GM12878 (cell line): ENCODE measurements at regions not wholly inside any gene's neighbourhood (a gene's known extent, or its start where the extent isn't known, plus 50 kb on each side); places are given as distances from the start of the nearest gene placed in this dataset.

Experiments used
- ATAC-seq: fragments of 200-7000 bp; cut with Tn5 transposase; 3 replicates; pipeline ENCODE4 v1.9.1; 2020; ENCODE audit warnings: mild to moderate bottlenecking, moderate library complexity
- BruUV-seq: library from RNA; stranded (reverse); fragments of 400-500 nt; replicated peaks from 2 replicates; lab custom pipeline; 2021; lab: Mats Ljungman, UMichigan
- CTCF ChIA-PET: fragments of 300-600 bp; sonication (Branson Sonifier 250); formaldehyde crosslinking; extraction: SDS; loops from one replicate; lab custom pipeline; 2021; ENCODE audit warnings: inconsistent platforms; lab: Yijun Ruan, JAX
- POLR2A ChIA-PET: fragments of 350-600 bp; formaldehyde crosslinking; extraction: SDS; loops from one replicate; lab custom pipeline; 2021; ENCODE audit warnings: inconsistent platforms; lab: Charles Lee
- RAD21 ChIA-PET: fragments of 300-600 bp; sonication (Branson Sonifier 250); formaldehyde crosslinking; loops from one replicate; lab custom pipeline; 2023; ENCODE audit warnings: antibody characterized with exemption; ENCODE audit not compliant: unreplicated experiment; lab: Charles Lee
- SMC1A ChIA-PET: fragments of 300-600 bp; sonication (Branson Sonifier 250); formaldehyde crosslinking; loops from one replicate; lab custom pipeline; 2023; ENCODE audit not compliant: unreplicated experiment, uncharacterized antibody; lab: Charles Lee
- DNase-seq: peaks from one replicate; pipeline ENCODE4 v3.0.0-alpha.2; 2011; ENCODE audit warnings: low read depth, low spot score
- FAIRE-seq: peaks from 3 replicates; lab custom pipeline; 2011; peaks lifted over from hg19 to GRCh38; lab: Jason Lieb, UNC
- H2AFZ ChIP-seq: 2 replicates; pipeline ENCODE4 v1.6.0; 2011; ENCODE audit warnings: low read depth, low read length, control low read depth; ENCODE audit not compliant: control insufficient read depth
- H3K27ac ChIP-seq: 2 replicates; pipeline ENCODE4 v1.5.1; 2011; ENCODE audit warnings: control low read depth; ENCODE audit not compliant: control insufficient read depth, insufficient read depth
- H3K27me3 ChIP-seq, 2 experiments: replicated peaks in 1 of 2; 2 replicates each; pipeline versions ENCODE4 v1.6.0 to v1.6.1; 2011; ENCODE audit warnings: low read length in 1 of 2; ENCODE audit not compliant: control insufficient read depth in 2 of 2, insufficient read depth in 2 of 2
- H3K36me3 ChIP-seq, 2 experiments: 2 replicates each; pipeline ENCODE4 v1.5.1; 2011; ENCODE audit warnings: low read length in 1 of 2; ENCODE audit not compliant: control insufficient read depth in 2 of 2, insufficient read depth in 2 of 2
- H3K4me1 ChIP-seq: 2 replicates; pipeline ENCODE4 v1.6.1; 2011; ENCODE audit warnings: mild to moderate bottlenecking, low read length, moderate library complexity, mixed read lengths; ENCODE audit not compliant: control insufficient read depth, insufficient read depth
- H3K4me2 ChIP-seq: 2 replicates; pipeline ENCODE4 v1.6.0; 2011; ENCODE audit warnings: control low read depth; ENCODE audit not compliant: control insufficient read depth, insufficient read depth
- H3K4me3 ChIP-seq: fragments of 200-600 bp; sonication (generic); 2 replicates; pipeline ENCODE4 v1.5.1; 2016
- H3K79me2 ChIP-seq: 2 replicates; pipeline ENCODE4 v1.6.0; 2011; ENCODE audit warnings: low read length; ENCODE audit not compliant: control insufficient read depth, insufficient read depth
- H3K9ac ChIP-seq: 2 replicates; pipeline ENCODE4 v1.8.0; 2011; ENCODE audit warnings: low read length, control low read depth, mixed read lengths; ENCODE audit not compliant: control insufficient read depth, insufficient read depth
- H3K9me3 ChIP-seq: replicated peaks from 3 replicates; pipeline ENCODE4 v1.5.1; 2011; ENCODE audit warnings: mild to moderate bottlenecking, low read length; ENCODE audit not compliant: control insufficient read depth, insufficient read depth
- H4K20me1 ChIP-seq: 2 replicates; pipeline ENCODE4 v1.6.0; 2011; ENCODE audit not compliant: control insufficient read depth, insufficient read depth
- BACH1 ChIP-seq: fragments of 450-650 bp; IDR thresholded peaks from 2 replicates; pipeline ENCODE4 v1.6.1; 2017; ENCODE audit warnings: mild to moderate bottlenecking, borderline replicate concordance
- BRCA1 ChIP-seq: IDR thresholded peaks from 2 replicates; pipeline ENCODE4 v1.6.1; 2011; ENCODE audit warnings: low read depth, low read length, improper control_type of control experiment
- CEBPB ChIP-seq, 2 experiments: fragments of 150-350 bp in 1 of 2; IDR thresholded peaks; 2 replicates each; pipeline ENCODE4 v1.6.1; 2012 to 2014; ENCODE audit warnings: low read depth in 2 of 2, low read length in 2 of 2, borderline replicate concordance in 1 of 2, inconsistent platforms in 1 of 2
- E2F8 ChIP-seq: fragments of 450-650 bp; IDR thresholded peaks from 2 replicates; pipeline ENCODE4 v1.6.1; 2018; ENCODE audit warnings: mild to moderate bottlenecking, low read depth, moderate library complexity; ENCODE audit not compliant: partially characterized antibody
- ESRRA ChIP-seq: IDR thresholded peaks from 2 replicates; pipeline ENCODE4 v1.6.1; 2012; ENCODE audit warnings: mild to moderate bottlenecking, low read length, improper control_type of control experiment
- GATAD2B ChIP-seq: fragments of 450-650 bp; conservative IDR thresholded peaks from 2 replicates; pipeline ENCODE4 v1.6.1; 2017; ENCODE audit warnings: low read depth, mild to moderate bottlenecking, moderate library complexity
- IKZF2 ChIP-seq, 2 experiments: fragments of 450-650 bp; IDR thresholded peaks; 2 replicates each; pipeline ENCODE4 v1.6.1; 2017; ENCODE audit warnings: mild to moderate bottlenecking in 2 of 2, moderate library complexity in 2 of 2
- MLLT1 ChIP-seq: fragments of 450-650 bp; IDR thresholded peaks from 2 replicates; pipeline ENCODE4 v1.6.1; 2016; ENCODE audit warnings: mild to moderate bottlenecking
- MTA2 ChIP-seq: fragments of 450-650 bp; IDR thresholded peaks from 2 replicates; pipeline ENCODE4 v1.6.1; 2016; ENCODE audit warnings: low read depth, mild to moderate bottlenecking, moderate library complexity
- NR2C1 ChIP-seq: fragments of 450-650 bp; IDR thresholded peaks from 2 replicates; pipeline ENCODE4 v1.6.1; 2017; ENCODE audit warnings: antibody characterized with exemption, mild to moderate bottlenecking, moderate library complexity
- POU2F2 ChIP-seq: IDR thresholded peaks from 3 replicates; pipeline ENCODE4 v1.6.1; 2011; ENCODE audit warnings: low read depth, mild to moderate bottlenecking, low read length, borderline replicate concordance
- SMC3 ChIP-seq: IDR thresholded peaks from 2 replicates; pipeline ENCODE4 v1.6.1; 2011; ENCODE audit warnings: low read length, improper control_type of control experiment, borderline replicate concordance
- SP1 ChIP-seq: IDR thresholded peaks from one replicate; pipeline ENCODE4 v1.6.1; 2011; ENCODE audit warnings: low read depth, low read length
- SREBF2 ChIP-seq: IDR thresholded peaks from 2 replicates; pipeline ENCODE4 v1.6.1; 2012; ENCODE audit warnings: mild to moderate bottlenecking, low read length
- YBX1 ChIP-seq: fragments of 450-650 bp; IDR thresholded peaks from 2 replicates; pipeline ENCODE4 v1.6.1; 2016; ENCODE audit warnings: antibody characterized with exemption
- WGBS: methylation state at CpG from one replicate; pipeline ENCODE4 v1.1.6; 2016; ENCODE audit warnings: low lambda C conversion rate; ENCODE audit not compliant: insufficient replicate concordance, insufficient coverage; ENCODE audit errors: missing lambda C conversion rate; 5-methylcytosine and 5-hydroxymethylcytosine counted together
- in situ Hi-C: fragments of 300-500 bp; cut with MboI; formaldehyde crosslinking; loops from 9 replicates; pipeline ENCODE4 v1.14.3; 2018; ENCODE audit warnings: mixed read lengths
- intact Hi-C: fragments of 100-400 bp; cut with micrococcal nuclease; formaldehyde crosslinking; loops from one replicate; pipeline ENCODE4 v1.14.2; 2022; ENCODE audit not compliant: unreplicated experiment
- TF ChIP-seq, protein P1 (sequence below): IDR thresholded peaks from 2 replicates; pipeline ENCODE4 v1.6.1; 2012; ENCODE audit warnings: low read depth, low read length, improper control_type of control experiment
- TF ChIP-seq, protein P2 (sequence below): fragments of 450-650 bp; conservative IDR thresholded peaks from 2 replicates; pipeline ENCODE4 v1.6.1; 2017; ENCODE audit warnings: mild to moderate bottlenecking, moderate library complexity

GRCh38 chr9:107163370-107163769 lies 119.7 kb upstream of the RAD23B start (continued):
- TF ChIP-seq, protein P1, sequence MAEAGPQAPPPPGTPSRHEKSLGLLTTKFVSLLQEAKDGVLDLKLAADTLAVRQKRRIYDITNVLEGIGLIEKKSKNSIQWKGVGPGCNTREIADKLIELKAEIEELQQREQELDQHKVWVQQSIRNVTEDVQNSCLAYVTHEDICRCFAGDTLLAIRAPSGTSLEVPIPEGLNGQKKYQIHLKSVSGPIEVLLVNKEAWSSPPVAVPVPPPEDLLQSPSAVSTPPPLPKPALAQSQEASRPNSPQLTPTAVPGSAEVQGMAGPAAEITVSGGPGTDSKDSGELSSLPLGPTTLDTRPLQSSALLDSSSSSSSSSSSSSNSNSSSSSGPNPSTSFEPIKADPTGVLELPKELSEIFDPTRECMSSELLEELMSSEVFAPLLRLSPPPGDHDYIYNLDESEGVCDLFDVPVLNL, result no peak

DNA sequence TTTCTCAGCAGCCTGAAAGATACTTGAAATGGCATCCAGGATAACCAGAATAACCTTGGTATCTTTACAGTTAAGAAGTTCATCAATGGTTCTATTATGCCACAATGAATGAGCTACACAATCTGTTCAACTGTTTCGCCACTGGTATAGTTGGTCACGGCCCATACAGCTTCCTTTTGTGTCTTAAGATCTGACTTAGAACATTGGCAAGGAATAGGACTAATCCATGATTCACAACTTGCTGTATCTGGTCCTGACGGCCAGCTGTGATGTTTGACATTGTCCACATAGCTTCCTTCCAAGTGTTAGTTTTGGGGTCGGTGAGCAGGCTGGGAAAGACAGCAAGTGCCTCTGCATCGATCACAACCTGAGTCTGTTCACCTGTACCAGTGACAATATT lies 113.3 kb upstream of the RAD23B start:
- Histone ChIP-seq H3K27ac (no peak overlapping the region), H3K4me3 (no peak overlapping the region), H3K27me3 (no peaks in the 10 kb centered on the region), H3K9ac (no peak overlapping the region), H3K4me2 (no peak overlapping the region), H3K36me3 (no peaks in the 10 kb centered on the region), H3K4me1 (peaks cover 18% of the 10 kb centered on the region), H4K20me1 (no peaks in the 10 kb centered on the region), H3K9me3 (no peaks in the 10 kb centered on the region), H3K79me2 (no peaks in the 10 kb centered on the region), H2AFZ (no peak overlapping the region)
- in situ Hi-C loops (loop anchor here (10.0 kb wide), 1 partner anchor 1325 kb away; no protein-coding TSS in a partner anchor), intact Hi-C loops (loop anchor here (5.0 to 10.0 kb wide), 5 partner anchors 113 to 1267 kb away; partner anchors contain the start of gene RAD23B)
- ATAC-seq, result no peak
- DNase-seq, result no peak
- BruUV-seq, result no TSS peak
- ChIA-PET CTCF (interaction anchor here (0.7 to 7.5 kb wide), 11 partner anchors 11 to 193 kb away, joined by 3 to 100 read pairs (median 5); no protein-coding TSS in a partner anchor), SMC1A (interaction anchor here (0.5 to 5.1 kb wide), 16 partner anchors 11 to 501 kb away, joined by 3 to 49 read pairs (median 4); no protein-coding TSS in a partner anchor), RAD21 (interaction anchor here (1.2 to 3.4 kb wide), 6 partner anchors 10 to 171 kb away, joined by 3 to 20 read pairs (median 8); partner anchors contain the start of gene RAD23B), POLR2A (interaction anchor here (1.5 kb wide), 1 partner anchor 11 kb away, joined by 5 read pairs; no protein-coding TSS in a partner anchor)
- 17% methylated on average over 5 of the region's 5 CpGs for WGBS
- FAIRE-seq, result no peak
- TF ChIP-seq MTA2, result no peak
- TF ChIP-seq, protein P2, sequence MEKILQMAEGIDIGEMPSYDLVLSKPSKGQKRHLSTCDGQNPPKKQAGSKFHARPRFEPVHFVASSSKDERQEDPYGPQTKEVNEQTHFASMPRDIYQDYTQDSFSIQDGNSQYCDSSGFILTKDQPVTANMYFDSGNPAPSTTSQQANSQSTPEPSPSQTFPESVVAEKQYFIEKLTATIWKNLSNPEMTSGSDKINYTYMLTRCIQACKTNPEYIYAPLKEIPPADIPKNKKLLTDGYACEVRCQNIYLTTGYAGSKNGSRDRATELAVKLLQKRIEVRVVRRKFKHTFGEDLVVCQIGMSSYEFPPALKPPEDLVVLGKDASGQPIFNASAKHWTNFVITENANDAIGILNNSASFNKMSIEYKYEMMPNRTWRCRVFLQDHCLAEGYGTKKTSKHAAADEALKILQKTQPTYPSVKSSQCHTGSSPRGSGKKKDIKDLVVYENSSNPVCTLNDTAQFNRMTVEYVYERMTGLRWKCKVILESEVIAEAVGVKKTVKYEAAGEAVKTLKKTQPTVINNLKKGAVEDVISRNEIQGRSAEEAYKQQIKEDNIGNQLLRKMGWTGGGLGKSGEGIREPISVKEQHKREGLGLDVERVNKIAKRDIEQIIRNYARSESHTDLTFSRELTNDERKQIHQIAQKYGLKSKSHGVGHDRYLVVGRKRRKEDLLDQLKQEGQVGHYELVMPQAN, result no peak
- no peak for TF ChIP-seq MLLT1
- no peak for TF ChIP-seq BRCA1
- TF ChIP-seq POU2F2, result no peak
- no peak for TF ChIP-seq E2F8
- TF ChIP-seq GATAD2B, result no peak
- no peak for TF ChIP-seq YBX1
- TF ChIP-seq ESRRA, result no peak
- no peak for TF ChIP-seq BACH1
- no peak for TF ChIP-seq SP1
- TF ChIP-seq IKZF2 (IDR thresholded peaks at IDR 0.05), result no peak
- TF ChIP-seq NR2C1, result no peak
- TF ChIP-seq SREBF2, result no peak
- no peak for TF ChIP-seq SMC3
- TF ChIP-seq CEBPB (IDR thresholded peaks at IDR 0.05; ENCODE audit: borderline replicate concordance in 1 of 2, low read depth in 2 of 2, low read length in 2 of 2), result no peak
